KOPT-K1 (cell line): ENCODE measurements at regions not wholly inside any gene's neighbourhood (a gene's known extent, or its start where the extent isn't known, plus 50 kb on each side); places are given as distances from the start of the nearest gene placed in this dataset.

Source experiments
- H3K27ac ChIP-seq: fragments of 200-600 bp; sonication (generic); 2 replicates; pipeline ENCODE4 v1.5.1; 2016; ENCODE audit warnings: antibody characterized with exemption, mild to moderate bottlenecking, low read depth, low read length; ENCODE audit not compliant: poor library complexity, severe bottlenecking
- H3K36me3 ChIP-seq: fragments of 200-600 bp; sonication (generic); 2 replicates; pipeline ENCODE4 v1.5.1; 2017; ENCODE audit warnings: antibody characterized with exemption, mild to moderate bottlenecking, low read length, moderate library complexity; ENCODE audit not compliant: insufficient read depth
- H3K9me3 ChIP-seq: fragments of 200-600 bp; sonication (generic); 2 replicates; pipeline ENCODE4 v1.5.1; 2017; ENCODE audit warnings: antibody characterized with exemption, low read length, mild to moderate bottlenecking; ENCODE audit not compliant: insufficient read depth, poor library complexity, severe bottlenecking

GRCh38 chr16:73277071-73277470 is 229.1 kb upstream of the ZFHX3 start:
- Histone ChIP-seq H3K27ac (no peak overlapping the region), H3K9me3 (no peaks in the 10 kb centered on the region), H3K36me3 (no peaks in the 10 kb centered on the region)

- no peaks in the 10 kb centered on the region for H3K9me3 ChIP-seq
- H3K27ac ChIP-seq: no peak overlapping the region
- no peaks in the 10 kb centered on the region for H3K36me3 ChIP-seq
Observed at GRCh38 chr16:73275448-73275847, 227.5 kb upstream of the ZFHX3 start.

DNA sequence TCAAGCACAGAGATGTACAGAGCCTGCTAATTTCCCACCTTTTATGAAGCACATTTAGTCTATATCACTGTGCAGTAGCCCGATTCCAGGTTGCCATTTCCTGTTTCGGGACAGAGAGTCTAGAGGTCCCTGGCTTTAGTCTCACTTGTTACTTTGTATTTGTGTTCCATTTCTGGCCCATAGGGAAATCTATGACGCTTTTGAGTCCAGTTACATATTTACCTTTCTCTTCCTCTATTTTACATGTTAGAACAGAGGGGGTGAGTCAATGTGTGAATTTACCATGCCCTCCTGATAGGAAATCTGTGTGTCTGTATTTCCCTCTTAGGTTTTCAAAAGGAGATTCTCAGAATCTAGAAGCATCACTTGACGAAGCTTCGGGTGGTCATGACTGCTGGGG is 227.1 kb upstream of the ZFHX3 start:
- Histone ChIP-seq H3K36me3 (no peaks in the 10 kb centered on the region), H3K27ac (no peak overlapping the region), H3K9me3 (no peaks in the 10 kb centered on the region)

DNA sequence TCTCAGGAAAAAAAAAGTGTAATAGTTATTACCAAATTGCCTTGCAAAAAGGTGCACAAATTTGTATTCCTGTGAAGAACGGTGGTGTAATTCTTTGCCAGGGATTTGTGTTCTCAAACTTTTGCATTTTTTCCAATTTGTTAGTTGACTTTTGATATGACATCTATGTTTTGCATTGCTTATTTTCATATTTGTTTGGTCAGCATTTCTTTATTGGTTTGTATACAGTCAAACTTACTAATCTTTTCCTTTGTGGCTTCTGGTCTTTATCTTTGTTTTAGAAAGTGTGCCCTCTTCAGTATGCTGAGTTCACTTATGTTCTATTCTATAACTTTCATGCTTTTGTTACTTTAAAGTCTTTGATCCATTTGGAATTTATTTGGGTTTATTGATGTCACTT is 226.2 kb upstream of the ZFHX3 start:
- Histone ChIP-seq H3K36me3 (no peaks in the 10 kb centered on the region), H3K9me3 (no peaks in the 10 kb centered on the region), H3K27ac (no peak overlapping the region)

GRCh38 chr16:73268366-73268993 is 220.6 kb upstream of the ZFHX3 start:
- Histone ChIP-seq H3K27ac (no peak overlapping the region), H3K36me3 (no peaks in the 10 kb centered on the region), H3K9me3 (no peaks in the 10 kb centered on the region)

GRCh38 chr16:73265935-73266334 is 218.0 kb upstream of the ZFHX3 start:
- Histone ChIP-seq H3K36me3 (no peaks in the 10 kb centered on the region), H3K9me3 (no peaks in the 10 kb centered on the region), H3K27ac (no peak overlapping the region)

DNA sequence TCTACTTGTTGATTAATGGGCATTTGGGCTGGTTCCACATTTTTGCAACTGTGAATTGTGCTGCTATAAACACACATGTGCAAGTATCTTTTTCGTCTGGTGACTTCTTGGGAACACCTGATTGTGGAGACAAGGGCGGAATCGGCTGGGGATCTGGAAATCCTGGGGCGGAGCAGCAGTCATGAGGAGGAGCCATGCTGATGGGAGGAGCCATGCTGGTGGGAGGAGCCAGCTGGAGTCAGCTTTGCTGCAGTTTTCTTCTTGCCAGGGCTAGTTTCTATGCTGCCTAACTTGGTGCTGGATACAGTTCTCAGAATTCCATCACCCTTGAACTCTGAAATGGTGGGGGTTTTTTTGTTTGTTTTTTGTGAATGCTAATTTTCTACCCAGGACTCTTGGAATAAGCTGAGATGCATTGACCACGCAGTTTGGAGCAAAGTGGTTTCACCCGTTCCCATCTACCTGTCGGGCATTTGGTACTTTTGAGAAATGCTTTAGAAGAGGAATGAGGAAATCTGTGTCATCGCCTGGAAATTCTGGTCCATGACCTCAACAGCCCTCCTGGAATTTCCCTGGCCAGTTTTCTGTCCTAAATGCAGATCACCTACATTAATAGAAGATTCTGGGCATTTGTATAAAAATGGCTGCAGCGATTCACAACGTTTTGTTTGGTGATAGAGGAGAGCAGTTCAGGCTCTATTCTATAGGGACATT is 217.4 kb upstream of the ZFHX3 start:
- no peak overlapping the region for H3K27ac ChIP-seq
- no peaks in the 10 kb centered on the region for H3K9me3 ChIP-seq

GRCh38 chr16:73262931-73263330 is 215.0 kb upstream of the ZFHX3 start:
- Histone ChIP-seq H3K9me3 (no peaks in the 10 kb centered on the region), H3K36me3 (no peaks in the 10 kb centered on the region), H3K27ac (no peak overlapping the region)

More for the DNA sequence above, 217.4 kb upstream of the ZFHX3 start:
- H3K36me3 ChIP-seq: no peaks in the 10 kb centered on the region

DNA sequence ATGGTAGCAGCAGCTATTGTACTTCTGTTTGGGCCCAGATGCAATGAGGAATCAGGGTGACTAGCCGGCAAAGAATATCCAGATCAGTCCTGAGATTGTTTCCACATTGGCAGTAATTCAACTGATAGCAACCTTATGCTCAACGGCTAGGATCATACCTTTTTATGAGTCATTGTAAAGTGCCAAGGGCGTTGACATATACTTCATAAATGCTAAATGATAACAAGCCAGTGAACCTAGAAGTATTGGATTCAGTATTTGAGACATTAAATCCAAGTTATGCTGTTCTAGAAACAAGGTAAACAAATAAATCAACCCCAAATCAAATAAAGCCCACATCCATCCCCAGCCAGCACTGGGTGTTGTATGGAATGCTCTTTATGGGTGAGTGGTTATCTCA is 207.1 kb upstream of the ZFHX3 start:
- no peaks in the 10 kb centered on the region for H3K36me3 ChIP-seq
- no peaks in the 10 kb centered on the region for H3K9me3 ChIP-seq
- no peak overlapping the region for H3K27ac ChIP-seq

DNA sequence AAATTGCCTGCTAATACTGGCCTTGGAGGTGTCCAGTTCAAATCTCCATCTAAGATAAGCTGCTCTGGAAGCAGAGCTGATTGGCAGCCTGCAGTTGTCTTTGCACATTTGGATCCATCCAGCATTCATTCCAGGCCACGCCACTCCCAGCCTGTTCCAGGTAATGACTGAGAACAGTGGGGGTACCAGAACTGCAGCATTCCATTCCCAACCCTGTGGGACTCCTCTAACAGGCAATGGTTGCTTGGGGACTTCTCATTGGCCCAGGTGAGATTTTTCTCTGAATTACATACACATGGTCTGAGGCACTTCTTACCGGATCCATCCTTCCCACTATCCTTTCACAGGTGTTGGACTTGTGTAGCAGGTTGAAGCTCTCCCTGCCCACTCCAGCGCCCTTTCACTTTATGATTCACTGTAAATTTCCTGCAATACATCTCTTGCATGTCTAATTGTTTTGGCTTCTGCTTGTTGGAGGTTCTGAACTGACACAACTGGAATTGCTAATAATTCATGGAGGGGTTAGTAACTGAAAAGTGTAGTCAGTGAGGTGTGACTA is 206.1 kb upstream of the ZFHX3 start:
- Histone ChIP-seq H3K9me3 (no peaks in the 10 kb centered on the region), H3K36me3 (no peaks in the 10 kb centered on the region), H3K27ac (no peak overlapping the region)

GRCh38 chr16:73252446-73252845 is 204.5 kb upstream of the ZFHX3 start:
- Histone ChIP-seq H3K36me3 (no peaks in the 10 kb centered on the region), H3K9me3 (no peaks in the 10 kb centered on the region), H3K27ac (no peak overlapping the region)

- Histone ChIP-seq H3K9me3 (no peaks in the 10 kb centered on the region), H3K27ac (no peak overlapping the region), H3K36me3 (no peaks in the 10 kb centered on the region)
Observed at GRCh38 chr16:73251608-73252007, 203.7 kb upstream of the ZFHX3 start.

DNA sequence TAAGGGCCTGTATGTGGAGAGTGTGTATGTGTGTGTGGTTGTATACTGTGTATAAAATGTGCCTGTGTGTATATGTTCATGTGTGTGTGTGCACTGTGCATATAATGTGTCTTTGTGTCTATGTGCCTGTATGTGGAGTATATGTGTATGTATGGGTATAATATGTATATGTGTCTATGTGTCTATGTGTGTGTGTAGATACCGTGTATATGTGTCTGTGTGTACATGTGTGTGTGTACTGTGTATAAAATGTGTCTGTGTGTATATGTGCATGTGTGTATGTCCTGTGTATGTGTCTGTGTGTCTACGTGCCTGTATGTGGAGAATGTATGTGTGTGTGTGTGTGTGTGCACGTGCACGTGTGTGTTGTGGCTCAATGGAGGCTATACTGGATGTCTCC is 200.4 kb upstream of the ZFHX3 start:
- Histone ChIP-seq H3K9me3 (no peaks in the 10 kb centered on the region), H3K27ac (no peak overlapping the region), H3K36me3 (no peaks in the 10 kb centered on the region)

DNA sequence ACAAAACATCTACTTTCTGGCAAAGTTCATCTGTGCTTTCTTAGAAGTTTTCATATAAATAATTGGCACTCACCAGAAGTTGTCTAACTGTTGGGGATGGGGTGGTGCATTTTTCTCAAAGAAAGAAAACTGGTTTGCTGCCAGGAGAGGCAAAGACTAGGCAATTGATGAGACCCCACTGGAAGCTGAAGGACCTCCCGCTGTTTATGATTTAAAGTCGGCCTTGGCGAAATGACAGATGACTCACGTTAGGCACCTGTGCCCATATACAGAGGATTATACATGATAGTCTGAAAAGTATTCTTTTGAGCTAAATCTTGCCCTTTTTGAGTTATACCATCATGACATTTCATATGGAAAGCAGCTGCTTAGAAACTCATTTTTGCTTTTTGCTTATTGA is 193.0 kb upstream of the ZFHX3 start:
- Histone ChIP-seq H3K27ac (no peak overlapping the region), H3K36me3 (no peaks in the 10 kb centered on the region), H3K9me3 (no peaks in the 10 kb centered on the region)

- Histone ChIP-seq H3K36me3 (no peaks in the 10 kb centered on the region), H3K27ac (no peak overlapping the region), H3K9me3 (no peaks in the 10 kb centered on the region)
Observed at GRCh38 chr16:73237601-73238000, 189.7 kb upstream of the ZFHX3 start.

DNA sequence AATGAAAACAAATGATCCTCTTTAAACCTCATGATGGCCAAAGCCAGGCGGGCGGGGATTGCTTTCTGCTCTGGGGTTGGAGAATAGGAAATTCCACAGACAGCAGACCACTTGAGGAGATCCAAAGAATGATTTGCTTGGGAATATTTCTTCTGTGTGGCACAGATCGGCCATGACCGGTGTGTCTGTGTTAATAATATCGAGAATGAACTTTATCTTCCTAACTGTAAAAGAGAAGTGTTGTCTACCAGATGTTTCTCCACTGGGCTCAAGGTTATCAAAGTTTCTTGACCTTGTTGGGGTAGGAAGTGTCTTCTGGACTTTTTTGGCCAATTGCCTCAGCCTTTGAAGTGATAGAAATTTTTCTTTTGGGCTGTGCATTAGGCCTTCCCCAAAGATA is 186.6 kb upstream of the ZFHX3 start:
- H3K36me3 ChIP-seq: no peaks in the 10 kb centered on the region
- H3K27ac ChIP-seq: no peak overlapping the region
- no peaks in the 10 kb centered on the region for H3K9me3 ChIP-seq
